AML-193 (cell line): ENCODE measurements at regions not wholly inside any gene's neighbourhood (a gene's known extent, or its start where the extent isn't known, plus 50 kb on each side); places are given as distances from the start of the nearest gene placed in this dataset.

ENCODE experiments used
- DNase-seq, 2 experiments: peaks; one replicate each; lab custom pipeline; 2025; lab: John Stamatoyannopoulos, UW

DNA sequence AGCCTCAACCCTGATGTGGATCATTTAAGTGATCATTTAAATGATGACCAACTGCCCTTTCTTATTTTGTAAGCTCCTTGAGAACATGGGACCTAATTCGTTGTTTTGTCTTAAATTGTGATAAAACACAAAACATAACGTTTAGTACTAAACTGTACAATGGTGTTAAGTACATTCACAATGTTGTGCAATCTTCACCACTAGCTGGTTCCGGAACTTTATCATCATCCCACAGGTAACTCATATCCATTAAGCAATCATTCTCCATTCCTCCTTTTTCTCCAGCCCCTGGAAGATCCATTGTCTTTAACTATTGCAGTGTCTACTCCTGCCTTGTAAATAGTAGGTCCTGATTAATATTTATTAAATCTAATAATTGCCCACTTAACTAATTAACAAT lies 460.5 kb upstream of the BRINP1 start:
- DNase-seq: no peak

DNA sequence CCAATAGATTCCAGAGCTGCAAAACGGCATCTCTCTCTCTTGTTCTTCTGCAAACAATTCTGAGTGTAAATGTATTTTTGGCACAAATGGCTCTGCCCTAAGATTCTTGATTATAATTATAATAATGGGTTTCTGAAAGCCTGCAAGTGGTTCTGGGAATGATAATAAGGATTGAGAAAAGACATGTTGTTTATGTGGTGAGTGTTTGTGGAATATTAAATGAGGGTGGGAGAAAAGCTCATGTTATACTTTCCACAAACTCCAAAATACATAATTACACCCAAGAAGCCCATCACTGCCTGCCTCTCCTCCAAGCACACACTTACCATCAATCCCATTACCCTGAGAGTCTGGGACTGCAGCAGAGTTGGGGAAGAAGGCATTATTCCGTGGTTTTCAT lies 460.0 kb upstream of the BRINP1 start:
- DNase-seq: no peak

DNA sequence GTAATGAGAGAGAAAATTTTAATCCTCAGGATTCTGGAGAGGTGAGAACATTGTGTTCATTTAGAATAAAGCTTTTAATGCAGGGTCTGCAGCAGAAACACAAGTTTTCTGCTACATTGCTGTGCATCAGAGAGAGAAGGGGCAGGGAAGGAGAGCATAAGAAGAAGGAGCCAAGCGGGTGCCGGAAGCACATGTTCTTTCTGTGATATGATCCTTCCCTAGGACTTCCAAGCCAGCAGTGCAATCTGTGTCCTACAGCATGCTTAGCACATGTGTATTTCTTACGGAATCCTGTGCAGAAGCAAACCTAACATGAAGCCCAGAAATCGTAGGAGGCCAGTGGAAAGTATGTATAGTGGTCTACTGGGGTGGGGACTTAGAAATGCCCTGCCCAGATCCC lies 458.3 kb upstream of the BRINP1 start:
- no peak for DNase-seq

- no peak for DNase-seq
Measured at GRCh38 chr9:119827126-119827525, 457.9 kb upstream of the BRINP1 start.

DNA sequence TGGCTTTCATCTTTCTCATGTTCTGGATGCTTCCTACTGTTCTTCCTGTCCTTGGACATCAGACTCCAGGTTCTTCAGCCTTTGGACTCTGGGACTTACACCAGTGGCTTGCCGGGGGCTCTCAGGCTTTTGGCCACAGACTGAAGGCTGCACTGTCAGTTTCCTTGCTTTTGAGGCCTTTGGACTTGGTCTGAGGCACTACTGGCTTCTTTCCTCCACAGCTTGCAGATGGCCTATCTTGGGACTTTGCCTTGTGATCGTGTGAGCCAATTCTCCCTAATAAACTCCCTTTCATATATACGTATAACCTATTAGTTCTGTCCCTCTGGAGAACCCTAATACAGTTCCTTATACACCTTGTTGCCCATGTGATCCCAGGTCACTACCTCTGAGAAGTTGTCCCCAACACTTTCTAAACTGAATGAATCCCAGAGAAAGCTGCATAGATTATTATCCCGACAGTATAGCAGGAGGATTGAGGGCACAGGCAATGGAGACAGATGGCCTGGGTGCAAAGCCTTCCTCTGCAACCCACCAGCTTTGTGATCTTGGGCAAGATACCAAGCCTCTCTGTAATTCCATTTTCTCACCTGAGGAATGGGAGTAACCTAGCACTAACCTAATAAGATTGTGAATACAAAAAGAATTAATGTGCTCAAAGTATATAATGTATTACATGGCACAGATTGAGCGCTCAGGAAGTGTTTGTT lies 449.6 kb upstream of the BRINP1 start:
- DNase-seq: no peak

- DNase-seq: no peak
Measured at GRCh38 chr9:119810645-119811429, 441.6 kb upstream of the BRINP1 start.

DNA sequence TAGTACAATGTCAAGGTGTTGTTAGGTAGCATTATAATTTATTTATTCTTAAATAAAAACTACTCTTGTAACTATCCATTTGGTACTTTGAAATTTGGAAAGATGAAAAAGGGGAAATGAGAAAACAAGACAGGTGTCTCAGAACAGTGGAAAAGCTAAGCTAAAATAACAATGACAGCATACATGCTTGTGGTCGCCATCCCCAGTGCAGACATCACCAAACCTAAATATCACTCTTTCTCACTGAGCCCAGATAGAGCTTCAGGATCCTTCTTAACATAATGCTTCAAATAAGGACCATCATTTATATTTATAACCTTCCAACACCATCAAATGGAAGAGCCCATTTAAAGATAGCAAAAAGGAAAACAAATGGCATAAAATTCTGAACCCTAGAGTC lies 434.4 kb upstream of the BRINP1 start:
- no peak for DNase-seq

DNA sequence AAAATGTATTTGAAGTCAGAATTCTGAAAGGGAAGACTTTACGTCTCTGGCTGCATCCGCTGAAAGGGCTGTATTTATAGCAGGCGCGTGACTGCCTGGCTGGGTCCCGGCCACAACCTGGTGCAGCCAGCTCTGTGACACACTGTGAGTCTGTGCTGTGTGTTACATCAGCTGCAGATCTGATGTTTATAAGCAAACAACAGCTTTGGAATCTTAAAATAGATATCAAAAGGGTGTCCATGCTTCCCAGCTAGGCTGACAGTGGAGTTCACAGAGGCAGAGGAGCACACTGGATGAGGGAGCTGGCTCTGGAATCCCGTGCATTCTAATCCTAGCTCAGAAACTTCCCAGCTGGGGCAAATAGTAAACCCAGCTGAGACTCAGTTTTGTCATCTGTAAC lies 433.4 kb upstream of the BRINP1 start:
- no peak for DNase-seq

GRCh38 chr9:119802133-119802532 lies 432.9 kb upstream of the BRINP1 start:
- DNase-seq: no peak

GRCh38 chr9:119801311-119801710 lies 432.1 kb upstream of the BRINP1 start:
- DNase-seq: no peak

DNA sequence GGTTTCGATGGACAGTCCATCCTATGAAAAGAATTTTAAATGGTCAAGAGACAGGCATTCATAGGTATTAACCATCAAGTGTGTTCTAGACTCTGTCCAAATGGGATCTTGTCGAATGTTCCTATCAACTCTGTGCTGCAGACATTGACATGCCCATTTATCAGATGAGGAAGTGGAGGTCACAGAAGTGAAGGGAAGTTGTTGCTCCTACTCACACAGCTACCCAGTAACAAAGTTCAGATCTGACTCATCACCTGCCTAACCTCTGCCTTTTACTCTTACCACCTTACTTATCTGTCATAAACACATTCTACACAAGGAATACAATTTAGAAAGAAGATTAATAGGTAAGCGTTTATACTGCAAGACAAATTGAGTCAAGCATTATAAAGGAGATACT lies 426.2 kb upstream of the BRINP1 start:
- no peak for DNase-seq

DNA sequence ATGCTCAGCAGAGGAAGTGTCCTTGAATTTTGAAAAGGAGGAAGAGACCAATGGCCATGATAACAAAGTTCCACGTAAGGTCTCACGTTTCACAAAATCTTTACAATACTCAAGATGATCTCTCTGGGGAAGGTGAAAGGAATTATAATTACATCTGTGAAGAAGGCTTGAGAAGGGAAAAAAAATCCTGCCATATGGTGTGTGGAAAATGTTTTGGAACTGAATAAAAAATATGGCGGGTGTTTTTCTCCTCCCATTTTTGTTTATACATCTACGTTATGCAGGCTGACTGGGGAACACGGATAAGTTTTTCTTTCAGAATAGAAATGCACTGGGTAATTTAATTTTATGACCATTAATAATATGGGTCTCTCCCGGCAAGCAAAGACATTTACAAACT lies 425.6 kb upstream of the BRINP1 start:
- DNase-seq: no peak

- DNase-seq: no peak
Measured at GRCh38 chr9:119793218-119793617, 424.0 kb upstream of the BRINP1 start.

DNA sequence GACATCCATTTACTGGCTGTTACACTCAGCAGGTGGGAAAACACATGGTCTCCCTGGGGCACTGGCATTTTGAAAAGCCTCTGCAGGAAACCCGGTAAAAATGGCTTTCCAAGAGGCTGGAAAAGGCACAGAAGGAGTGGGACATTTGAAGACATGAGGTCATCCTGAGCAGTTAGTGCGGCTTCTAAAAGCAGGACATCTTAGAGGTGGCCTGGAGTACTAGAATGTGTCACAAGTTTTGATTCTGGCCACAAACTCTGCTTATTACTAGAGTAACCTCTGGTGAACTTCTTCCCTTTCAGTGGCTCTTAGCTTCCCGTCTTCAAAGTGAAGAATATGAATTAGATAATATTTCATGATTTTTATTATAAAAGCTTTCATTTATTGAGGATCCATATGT lies 423.0 kb upstream of the BRINP1 start:
- no peak for DNase-seq

GRCh38 chr9:119789987-119790386 lies 420.8 kb upstream of the BRINP1 start:
- DNase-seq: no peak

DNA sequence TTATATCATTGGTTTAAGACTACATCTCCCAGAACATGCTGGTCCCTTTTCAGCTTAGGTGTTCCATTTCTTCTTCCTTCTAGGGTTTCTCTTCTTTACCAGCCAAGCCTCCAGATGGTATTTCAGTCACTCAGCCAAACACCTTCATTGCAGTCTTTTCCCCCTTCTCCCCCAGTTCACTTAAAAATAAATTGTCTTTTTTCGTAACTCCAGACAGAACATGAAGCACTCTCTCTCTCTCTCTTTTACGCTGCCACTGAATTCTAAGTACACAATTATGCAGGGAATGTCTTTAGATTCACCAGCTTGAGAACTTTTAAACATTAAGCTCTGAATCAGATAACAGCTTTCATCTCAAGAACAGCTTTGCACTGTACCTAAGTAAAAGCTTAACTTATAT lies 419.7 kb upstream of the BRINP1 start:
- no peak for DNase-seq

GRCh38 chr9:119781886-119782285 lies 412.7 kb upstream of the BRINP1 start:
- DNase-seq: no peak

DNA sequence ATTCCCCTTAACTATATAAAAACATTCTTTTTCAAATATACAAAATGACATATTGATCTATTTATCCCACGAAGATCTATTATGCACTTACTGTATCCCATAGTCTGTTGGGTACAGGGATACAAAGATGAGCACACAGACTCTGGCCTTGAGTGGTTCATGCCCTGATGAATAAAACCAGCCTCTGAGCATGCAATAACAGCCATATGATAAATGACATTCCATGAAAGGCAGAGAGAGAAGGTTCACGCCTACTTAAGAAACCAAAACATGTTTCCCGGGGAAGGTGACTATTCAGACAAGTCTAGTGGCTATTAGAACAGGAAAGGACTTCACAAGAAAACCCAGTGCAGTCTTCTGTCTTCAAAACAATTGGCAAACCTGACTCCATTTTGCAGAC lies 406.2 kb upstream of the BRINP1 start:
- DNase-seq: no peak

DNA sequence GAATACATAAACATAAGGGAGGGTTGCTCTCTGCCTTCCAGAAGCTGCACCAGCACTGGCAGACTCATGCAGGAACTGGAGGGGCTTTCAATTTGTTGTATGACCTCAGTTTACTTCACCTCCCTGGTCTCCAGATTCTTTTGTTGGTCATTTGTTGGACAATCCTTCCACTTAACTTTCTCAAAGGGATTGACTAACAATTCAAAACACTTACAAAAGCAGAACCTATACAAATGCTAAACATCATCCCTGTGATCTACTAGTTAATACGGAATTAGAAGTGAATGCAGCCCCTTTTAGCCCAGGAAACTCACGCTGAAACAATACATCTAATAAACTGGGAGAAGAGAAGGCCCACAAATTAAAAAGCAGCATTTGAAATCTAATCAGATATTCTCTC lies 404.6 kb upstream of the BRINP1 start:
- no peak for DNase-seq

DNA sequence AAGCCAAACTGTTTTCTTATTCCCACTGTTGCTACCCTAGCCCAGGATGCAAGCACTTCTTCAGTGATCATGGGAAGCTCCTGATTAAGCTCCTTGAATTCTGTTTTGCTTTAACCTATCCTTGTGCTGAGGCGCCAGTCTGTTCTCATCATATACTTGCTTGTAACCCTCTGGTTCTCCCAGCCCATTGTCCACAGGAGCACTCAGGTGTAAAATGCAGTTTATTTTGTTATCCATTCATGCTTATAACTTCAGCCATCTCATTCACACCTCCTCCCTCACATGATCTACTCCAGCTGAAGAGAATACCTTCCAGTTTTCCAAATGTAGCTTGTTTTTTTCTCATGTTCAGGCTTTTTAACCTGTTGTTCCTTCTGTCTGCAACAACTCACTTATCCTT lies 402.1 kb upstream of the BRINP1 start:
- DNase-seq: no peak

GRCh38 chr9:119768266-119768665 lies 399.0 kb upstream of the BRINP1 start:
- DNase-seq: no peak

GRCh38 chr9:119765632-119766175 lies 396.5 kb upstream of the BRINP1 start:
- DNase-seq: no peak

GRCh38 chr9:119763260-119763659 lies 394.0 kb upstream of the BRINP1 start:
- DNase-seq: no peak

GRCh38 chr9:119761812-119762211 lies 392.6 kb upstream of the BRINP1 start:
- DNase-seq: no peak
